Muscle of leg (tissue), 3 donors: ENCODE measurements at regions not wholly inside any gene's neighbourhood (a gene's known extent, or its start where the extent isn't known, plus 50 kb on each side); places are given as distances from the start of the nearest gene placed in this dataset.

ENCODE experiments used
- DNase-seq: peaks from one replicate; pipeline ENCODE4 v3.0.0; 2013
- H3K27ac ChIP-seq: one replicate; pipeline ENCODE4 v1.5.1; 2013; ENCODE audit warnings: mild to moderate bottlenecking, low read length, control low read depth
- H3K27me3 ChIP-seq: one replicate; pipeline ENCODE4 v1.6.1; 2013; ENCODE audit warnings: low read length; ENCODE audit not compliant: control insufficient read depth, insufficient read depth
- H3K36me3 ChIP-seq: one replicate; pipeline ENCODE4 v1.6.1; 2013; ENCODE audit warnings: low read length; ENCODE audit not compliant: control insufficient read depth, insufficient read depth
- H3K4me1 ChIP-seq: one replicate; pipeline ENCODE4 v1.6.1; 2013; ENCODE audit warnings: low read length; ENCODE audit not compliant: control insufficient read depth, insufficient read depth
- H3K4me3 ChIP-seq: one replicate; pipeline ENCODE4 v1.5.1; 2013; ENCODE audit warnings: low read length, control low read depth
- H3K9me3 ChIP-seq: replicated peaks from 2 replicates; pipeline ENCODE4 v1.6.1; 2013; ENCODE audit warnings: low read depth, low read length; ENCODE audit not compliant: control insufficient read depth
- WGBS: methylation state at CpG from one replicate; pipeline ENCODE4 v1.1.5; 2013; ENCODE audit warnings: missing lambda C conversion rate; ENCODE audit not compliant: insufficient coverage; 5-methylcytosine and 5-hydroxymethylcytosine counted together

DNA sequence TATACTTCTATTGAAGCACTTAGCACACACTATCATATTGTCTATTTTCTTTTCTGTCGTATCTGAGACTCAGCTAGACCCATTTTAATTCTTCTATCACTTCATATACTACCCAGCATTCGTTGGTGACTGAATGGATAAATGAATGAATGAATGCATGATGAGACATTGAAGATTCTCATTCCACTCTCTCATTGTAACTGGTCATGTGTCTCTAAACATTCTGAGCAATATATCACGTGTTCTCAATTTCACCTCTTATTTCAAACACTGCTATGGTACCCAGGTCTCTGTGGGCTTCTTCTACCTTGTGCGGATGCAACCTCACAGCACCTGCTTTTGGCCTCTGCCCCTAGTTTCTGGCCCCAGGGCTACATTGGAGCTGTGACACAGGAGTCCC is 65.2 kb upstream of the USPL1 start:
- Histone ChIP-seq H3K36me3 (no peaks in the 10 kb centered on the region), H3K4me1 (no peaks in the 10 kb centered on the region), H3K27ac (no peak overlapping the region), H3K27me3 (no peaks in the 10 kb centered on the region), H3K4me3 (no peak overlapping the region), H3K9me3 (no peaks in the 10 kb centered on the region)
- DNase-seq, result no peak
- WGBS, result 86% methylated on average over 2 of the region's 4 CpGs

DNA sequence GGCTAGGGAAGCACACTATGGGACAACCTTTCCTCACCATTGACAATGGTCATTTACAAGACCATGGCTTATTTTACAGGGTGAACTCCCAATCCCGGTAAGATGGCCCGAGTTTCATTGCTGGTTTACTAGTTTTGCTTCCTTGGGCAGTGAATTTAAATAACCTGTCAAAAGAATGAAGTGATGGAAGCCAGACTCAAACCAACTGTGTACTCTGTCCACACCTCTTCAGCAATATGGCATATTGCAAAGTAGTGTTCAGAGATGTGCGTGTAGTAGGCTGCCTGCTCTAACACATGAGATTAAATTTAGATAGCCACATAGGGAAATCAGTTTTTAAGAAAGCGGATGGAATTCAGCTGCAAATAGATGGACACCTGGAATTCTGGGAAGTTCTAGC is 58.4 kb upstream of the USPL1 start:
- DNase-seq, result no peak
- Histone ChIP-seq H3K27me3 (no peaks in the 10 kb centered on the region), H3K27ac (no peak overlapping the region), H3K4me1 (no peaks in the 10 kb centered on the region), H3K4me3 (no peak overlapping the region), H3K36me3 (no peaks in the 10 kb centered on the region), H3K9me3 (no peaks in the 10 kb centered on the region)
- 83% methylated on average over 1 of the region's 4 CpGs for WGBS

DNA sequence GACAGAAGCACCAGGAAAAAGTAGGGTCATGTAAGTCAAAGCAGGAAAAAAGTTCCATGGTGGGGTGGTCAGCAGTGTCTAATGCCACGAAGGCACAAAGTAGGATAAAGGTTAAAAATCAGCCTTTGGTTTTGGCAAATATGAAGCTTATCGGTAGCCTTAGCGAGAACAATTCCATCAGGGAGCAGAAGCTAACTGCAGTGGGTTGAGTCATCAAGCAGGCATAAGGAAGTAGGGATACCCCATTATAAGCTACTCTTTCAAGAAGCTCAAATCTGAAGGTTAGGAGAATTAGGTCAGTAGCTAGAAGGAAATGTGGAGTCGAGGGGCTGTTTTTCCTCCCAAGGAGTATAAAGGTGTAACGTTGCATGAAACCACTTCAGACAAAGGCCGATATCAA is 57.5 kb upstream of the USPL1 start:
- no peak for DNase-seq
- Histone ChIP-seq H3K27ac (no peak overlapping the region), H3K4me3 (no peak overlapping the region), H3K4me1 (no peaks in the 10 kb centered on the region), H3K27me3 (no peaks in the 10 kb centered on the region), H3K36me3 (no peaks in the 10 kb centered on the region), H3K9me3 (no peaks in the 10 kb centered on the region)
- 78% methylated on average over 5 of the region's 6 CpGs for WGBS

DNA sequence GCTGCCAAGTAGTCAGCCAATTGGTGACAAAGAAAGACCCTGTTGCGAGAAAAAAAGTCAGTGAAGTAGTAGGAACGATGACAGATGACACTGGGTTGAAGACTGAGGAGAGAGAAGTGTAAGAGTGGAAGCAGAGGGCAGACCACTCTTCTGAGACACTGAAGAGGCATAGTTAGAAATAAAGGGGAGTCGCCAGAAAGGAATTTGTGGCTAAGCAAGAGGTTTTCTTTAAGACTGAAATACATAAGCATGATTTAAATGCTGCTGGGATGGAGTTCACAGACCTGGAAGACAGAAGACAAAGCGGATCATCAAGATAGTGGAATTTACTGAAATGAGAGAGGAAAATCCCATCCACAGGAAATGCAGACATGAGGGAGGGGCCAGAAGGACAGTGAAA is 56.2 kb upstream of the USPL1 start:
- 91% methylated on average over 4 of the region's 4 CpGs for WGBS

DNA sequence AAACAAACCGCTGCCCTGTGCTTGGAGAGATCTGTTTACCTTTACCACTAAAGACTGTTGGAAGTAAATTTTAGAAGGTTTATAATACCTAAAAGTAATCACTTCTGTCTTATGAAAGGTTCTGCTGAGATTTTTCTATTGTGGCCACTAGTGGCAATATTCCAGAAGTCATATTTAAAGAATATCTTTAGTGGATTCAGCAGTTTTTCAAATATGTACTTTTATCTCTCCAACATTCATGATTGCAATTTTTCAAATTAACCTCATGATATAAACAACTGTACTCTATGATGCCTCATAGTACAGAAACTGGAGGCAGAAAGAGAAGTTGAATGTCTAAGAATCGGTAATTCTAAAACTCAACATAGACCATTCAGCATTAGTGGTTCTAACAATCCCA is 53.2 kb upstream of the USPL1 start:
- no peak overlapping the region for H3K4me3 ChIP-seq
- no peaks in the 10 kb centered on the region for H3K27me3 ChIP-seq
- H3K27ac ChIP-seq, result no peak overlapping the region
- H3K4me1 ChIP-seq, result no peaks in the 10 kb centered on the region
- no peak for DNase-seq
- H3K9me3 ChIP-seq, result no peaks in the 10 kb centered on the region
- no CpG with 5 or more reads among the region's 2 CpGs for WGBS
- H3K36me3 ChIP-seq, result no peaks in the 10 kb centered on the region

More for the DNA sequence above, 56.2 kb upstream of the USPL1 start:
- DNase-seq, result no peak
- Histone ChIP-seq H3K9me3 (no peaks in the 10 kb centered on the region), H3K36me3 (no peaks in the 10 kb centered on the region), H3K27ac (no peak overlapping the region), H3K4me1 (no peaks in the 10 kb centered on the region), H3K4me3 (no peak overlapping the region), H3K27me3 (no peaks in the 10 kb centered on the region)

DNA sequence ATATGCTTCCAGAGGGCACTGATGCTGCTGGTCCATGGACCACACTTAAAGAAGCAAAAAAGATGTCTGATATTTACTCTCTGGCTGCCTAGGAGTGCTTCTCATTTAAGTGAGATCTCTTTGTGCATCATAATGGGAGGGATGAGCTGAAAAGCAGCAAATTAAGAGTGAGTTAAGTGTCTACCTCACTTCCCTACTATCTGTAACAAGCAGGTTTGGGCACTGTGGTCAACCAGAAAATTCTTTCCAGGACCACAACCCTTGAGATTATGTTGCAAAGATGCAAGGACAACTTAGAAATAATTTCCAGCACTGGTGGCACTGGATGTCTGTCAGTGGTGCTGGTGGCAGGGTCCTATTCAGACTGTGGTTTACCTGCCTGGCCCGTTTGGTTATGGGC is 52.1 kb upstream of the USPL1 start:
- no peak for DNase-seq
- Histone ChIP-seq H3K36me3 (no peaks in the 10 kb centered on the region), H3K9me3 (no peaks in the 10 kb centered on the region), H3K4me1 (no peaks in the 10 kb centered on the region), H3K27me3 (no peaks in the 10 kb centered on the region), H3K27ac (no peak overlapping the region), H3K4me3 (no peak overlapping the region)
- WGBS, result 86% methylated on average over 1 of the region's 1 CpG

DNA sequence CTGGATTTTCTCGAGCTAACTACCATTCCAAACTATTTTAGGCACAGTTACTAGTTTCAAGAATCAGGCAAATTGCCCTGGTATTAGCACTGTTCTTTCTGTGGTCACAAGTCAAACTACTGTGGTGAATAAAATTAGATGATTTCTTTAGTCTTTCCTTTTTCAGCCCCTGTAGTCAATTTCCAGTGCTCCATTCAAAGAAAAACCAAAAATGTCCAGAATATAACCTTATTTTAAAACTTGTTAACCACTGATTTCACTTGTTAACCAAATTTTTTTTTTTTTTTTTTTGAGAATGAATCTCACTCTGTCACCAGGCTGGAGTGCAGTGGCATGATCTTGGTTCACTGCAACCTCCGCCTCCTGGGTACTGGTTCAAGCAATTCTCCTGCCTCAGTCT is 50.6 kb upstream of the USPL1 start:
- no peaks in the 10 kb centered on the region for H3K9me3 ChIP-seq
- DNase-seq, result no peak
- no peaks in the 10 kb centered on the region for H3K27me3 ChIP-seq
- H3K36me3 ChIP-seq, result no peaks in the 10 kb centered on the region
- no CpG with 5 or more reads among the region's 2 CpGs for whole genome bisulfite sequencing
- no peak overlapping the region for H3K4me3 ChIP-seq
- no peaks in the 10 kb centered on the region for H3K4me1 ChIP-seq
- H3K27ac ChIP-seq, result no peak overlapping the region
